T-helper 2 cell treated with Interferon-gamma antibody and Interleukin-4, amounts not matched to agents 5 μg/mL and 100 μg/mL, for 36 hours (primary cell): ENCODE measurements at regions not wholly inside any gene's neighbourhood (a gene's known extent, or its start where the extent isn't known, plus 50 kb on each side); places are given as distances from the start of the nearest gene placed in this dataset.

Source experiments
- DNase-seq: peaks from one replicate; pipeline ENCODE4 v3.0.0; 2021; ENCODE audit warnings: low spot score
- H3K27ac Mint-ChIP-seq: one replicate; pipeline ENCODE4 v1.8.0; 2021; ENCODE audit warnings: mild to moderate bottlenecking, mixed read lengths
- H3K27me3 Mint-ChIP-seq: one replicate; pipeline ENCODE4 v1.8.0; 2021; ENCODE audit warnings: low read depth, mixed read lengths
- H3K36me3 Mint-ChIP-seq: one replicate; pipeline ENCODE4 v1.8.0; 2021; ENCODE audit warnings: low read depth, mixed read lengths
- H3K4me1 Mint-ChIP-seq: one replicate; pipeline ENCODE4 v1.8.0; 2021; ENCODE audit warnings: low read depth, mixed read lengths
- H3K4me3 Mint-ChIP-seq: one replicate; pipeline ENCODE4 v1.8.0; 2022; ENCODE audit warnings: mild to moderate bottlenecking, moderate library complexity, mixed read lengths
- H3K9me3 Mint-ChIP-seq: one replicate; pipeline ENCODE4 v1.8.0; 2021; ENCODE audit warnings: mixed read lengths

DNA sequence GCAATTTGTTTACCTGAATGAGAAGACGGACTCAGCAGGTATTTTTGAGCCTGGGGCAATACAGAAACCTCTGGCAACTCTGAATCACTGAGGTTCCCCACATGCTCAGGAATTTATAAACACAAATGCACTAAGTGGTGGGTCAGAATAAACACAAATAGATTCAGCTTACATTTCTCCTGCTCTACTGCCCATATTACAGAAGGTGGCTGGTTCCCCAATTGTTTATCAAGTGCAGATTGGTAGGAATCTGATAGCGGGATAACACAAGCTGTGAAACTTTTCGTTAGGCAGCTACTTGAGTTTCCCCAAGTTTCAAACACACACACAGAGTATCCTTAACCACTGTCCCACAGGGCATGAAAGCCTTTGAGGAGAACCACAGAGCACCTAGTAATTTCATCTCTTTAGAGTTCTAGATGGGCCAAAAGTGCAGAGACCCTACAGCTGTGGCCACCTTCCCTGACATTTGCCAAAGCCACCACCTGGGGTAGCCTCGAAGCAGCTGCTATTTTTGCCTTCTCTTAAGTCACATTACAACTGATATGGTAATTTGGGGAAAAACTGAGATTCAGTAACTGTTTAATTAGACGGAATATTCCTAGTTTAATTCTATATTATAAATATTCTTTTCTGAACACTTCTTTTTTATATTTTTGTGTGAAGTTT is 204.2 kb upstream of the PTCHD4 start:
- H3K4me3 Mint-ChIP-seq = no peak overlapping the region
- no peak overlapping the region for H3K27ac Mint-ChIP-seq
- H3K4me1 Mint-ChIP-seq = no peaks in the 10 kb centered on the region

DNA sequence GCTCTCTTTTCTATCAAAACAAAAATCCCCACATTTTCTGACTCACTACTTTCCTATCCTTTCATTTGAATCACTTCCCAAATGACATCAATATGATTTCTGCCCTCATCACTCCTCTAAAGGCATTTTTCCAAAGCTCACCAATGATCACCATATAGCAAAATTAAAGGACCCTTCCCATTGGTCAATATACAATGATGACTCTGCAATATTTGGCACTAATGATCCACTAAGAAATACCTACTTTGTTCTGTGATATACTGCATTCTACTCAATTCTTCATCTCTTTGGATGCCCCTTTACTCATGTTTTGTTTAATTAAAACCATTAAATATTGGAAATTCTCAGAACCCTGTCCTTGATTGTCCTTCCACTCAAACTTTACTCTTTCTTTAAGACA is 200.3 kb upstream of the PTCHD4 start:
- DNase-seq = no peak
- Mint-ChIP-seq H3K27ac (no peak overlapping the region), H3K36me3 (no peaks in the 10 kb centered on the region), H3K4me3 (no peak overlapping the region), H3K4me1 (no peaks in the 10 kb centered on the region), H3K27me3 (no peaks in the 10 kb centered on the region), H3K9me3 (no peaks in the 10 kb centered on the region)

More for the DNA sequence above, 204.2 kb upstream of the PTCHD4 start:
- peaks cover 7% of the 10 kb centered on the region for H3K9me3 Mint-ChIP-seq
- H3K27me3 Mint-ChIP-seq = no peaks in the 10 kb centered on the region
- no peak for DNase-seq
- no peaks in the 10 kb centered on the region for H3K36me3 Mint-ChIP-seq

GRCh38 chr6:48307573-48307972 is 196.6 kb upstream of the PTCHD4 start:
- Mint-ChIP-seq H3K27ac (no peak overlapping the region), H3K4me3 (no peak overlapping the region), H3K9me3 (peaks cover 8% of the 10 kb centered on the region), H3K36me3 (no peaks in the 10 kb centered on the region), H3K4me1 (no peaks in the 10 kb centered on the region), H3K27me3 (no peaks in the 10 kb centered on the region)
- DNase-seq = no peak

DNA sequence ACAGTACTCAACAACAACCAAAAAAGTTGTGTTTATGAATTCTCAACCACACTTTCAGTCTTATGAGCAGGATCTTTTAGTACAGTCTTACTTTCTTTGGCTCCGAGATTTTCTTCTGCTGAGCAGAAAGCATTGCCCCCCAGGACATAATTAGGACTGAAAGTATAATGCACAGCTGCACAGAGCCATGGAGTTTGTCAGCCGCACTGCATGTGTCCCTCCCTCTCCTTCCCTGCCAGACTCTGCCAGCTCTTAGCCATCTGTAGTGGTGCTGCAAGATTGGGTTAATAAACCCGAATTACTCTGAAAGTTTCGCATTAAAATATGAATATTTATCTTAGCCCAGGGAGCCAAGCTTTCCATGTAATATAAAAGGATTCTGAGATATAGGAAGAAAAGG is 179.6 kb upstream of the PTCHD4 start:
- H3K9me3 Mint-ChIP-seq = peaks cover 28% of the 10 kb centered on the region
- H3K27me3 Mint-ChIP-seq = no peaks in the 10 kb centered on the region
- H3K27ac Mint-ChIP-seq = no peak overlapping the region
- H3K4me1 Mint-ChIP-seq = no peaks in the 10 kb centered on the region
- no peak overlapping the region for H3K4me3 Mint-ChIP-seq
- no peak for DNase-seq
- no peaks in the 10 kb centered on the region for H3K36me3 Mint-ChIP-seq

- H3K4me3 Mint-ChIP-seq = no peak overlapping the region
- H3K27ac Mint-ChIP-seq = no peak overlapping the region
- no peak for DNase-seq
- H3K4me1 Mint-ChIP-seq = no peaks in the 10 kb centered on the region
- no peaks in the 10 kb centered on the region for H3K27me3 Mint-ChIP-seq
- H3K9me3 Mint-ChIP-seq = peaks cover 30% of the 10 kb centered on the region
- H3K36me3 Mint-ChIP-seq = no peaks in the 10 kb centered on the region
These were observed 178.8 kb upstream of the PTCHD4 start for GRCh38 chr6:48289841-48290240.

- Mint-ChIP-seq H3K27me3 (no peaks in the 10 kb centered on the region), H3K27ac (no peak overlapping the region), H3K36me3 (no peaks in the 10 kb centered on the region), H3K4me1 (no peaks in the 10 kb centered on the region), H3K9me3 (peaks cover 6% of the 10 kb centered on the region), H3K4me3 (no peak overlapping the region)
- DNase-seq = no peak
These were observed 170.2 kb upstream of the PTCHD4 start for GRCh38 chr6:48281217-48281616.

DNA sequence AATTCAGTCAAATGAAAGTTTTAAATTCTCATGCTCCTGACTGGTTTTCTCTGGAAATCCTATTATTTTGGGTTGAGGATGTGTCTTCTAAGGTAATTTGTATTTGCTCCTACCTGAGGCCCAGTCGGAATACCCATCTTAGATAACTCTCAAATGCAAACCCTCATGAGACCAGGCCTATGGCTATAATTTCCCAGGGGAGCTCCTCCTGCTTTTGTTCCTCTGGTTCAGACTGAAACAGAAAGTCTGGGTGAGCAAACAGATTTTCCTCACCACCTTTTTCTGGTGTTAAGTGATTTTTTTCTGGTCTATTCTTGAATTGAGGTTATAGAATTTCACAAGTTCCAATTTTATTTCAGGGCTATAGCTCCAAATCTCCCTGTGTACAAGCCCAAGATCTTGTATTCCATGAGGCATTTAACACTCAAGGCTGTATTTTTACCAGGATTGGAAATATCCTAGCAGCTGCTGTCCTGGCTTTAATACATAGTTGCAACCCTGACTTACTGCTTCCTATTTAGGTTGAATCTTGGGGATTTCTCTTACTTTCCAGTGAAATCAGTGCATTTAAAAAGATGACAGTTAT is 169.1 kb upstream of the PTCHD4 start:
- H3K27ac Mint-ChIP-seq = no peak overlapping the region
- H3K36me3 Mint-ChIP-seq = no peaks in the 10 kb centered on the region
- no peaks in the 10 kb centered on the region for H3K4me1 Mint-ChIP-seq
- no peaks in the 10 kb centered on the region for H3K27me3 Mint-ChIP-seq
- no peak for DNase-seq
- no peak overlapping the region for H3K4me3 Mint-ChIP-seq
- no peaks in the 10 kb centered on the region for H3K9me3 Mint-ChIP-seq

- H3K36me3 Mint-ChIP-seq = no peaks in the 10 kb centered on the region
- no peaks in the 10 kb centered on the region for H3K4me1 Mint-ChIP-seq
- no peaks in the 10 kb centered on the region for H3K9me3 Mint-ChIP-seq
- H3K27ac Mint-ChIP-seq = no peak overlapping the region
- no peak overlapping the region for H3K4me3 Mint-ChIP-seq
- no peaks in the 10 kb centered on the region for H3K27me3 Mint-ChIP-seq
- no peak for DNase-seq
These were observed 167.3 kb upstream of the PTCHD4 start for GRCh38 chr6:48278261-48278660.

DNA sequence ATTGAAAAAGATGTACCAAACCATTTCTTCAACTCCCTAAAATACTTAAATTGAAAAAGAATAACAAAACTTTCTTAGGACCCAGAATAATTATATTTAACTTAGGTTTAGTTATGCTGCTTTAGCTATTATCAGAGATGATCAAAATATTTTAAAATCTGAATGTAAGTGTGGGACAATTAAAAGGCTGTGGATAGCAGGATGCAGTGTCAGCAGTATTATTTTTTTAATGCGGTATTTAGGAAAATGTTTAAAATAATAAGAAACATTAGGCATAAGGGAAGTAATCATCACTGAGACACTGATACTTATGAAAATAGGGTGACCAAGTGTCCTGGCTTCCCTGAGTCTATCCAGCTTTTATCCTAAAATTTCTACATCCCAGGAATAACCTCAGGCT is 161.5 kb upstream of the PTCHD4 start:
- no peak overlapping the region for H3K27ac Mint-ChIP-seq
- H3K36me3 Mint-ChIP-seq = no peaks in the 10 kb centered on the region
- H3K4me3 Mint-ChIP-seq = no peak overlapping the region

GRCh38 chr6:48255094-48255493 is 144.1 kb upstream of the PTCHD4 start:
- Mint-ChIP-seq H3K36me3 (no peaks in the 10 kb centered on the region), H3K4me1 (no peaks in the 10 kb centered on the region), H3K4me3 (no peak overlapping the region), H3K27me3 (no peaks in the 10 kb centered on the region), H3K27ac (no peak overlapping the region), H3K9me3 (peaks cover 5% of the 10 kb centered on the region)
- DNase-seq = no peak

More for the DNA sequence above, 161.5 kb upstream of the PTCHD4 start:
- peaks cover 16% of the 10 kb centered on the region for H3K9me3 Mint-ChIP-seq
- H3K27me3 Mint-ChIP-seq = no peaks in the 10 kb centered on the region
- H3K4me1 Mint-ChIP-seq = no peaks in the 10 kb centered on the region
- DNase-seq = no peak

DNA sequence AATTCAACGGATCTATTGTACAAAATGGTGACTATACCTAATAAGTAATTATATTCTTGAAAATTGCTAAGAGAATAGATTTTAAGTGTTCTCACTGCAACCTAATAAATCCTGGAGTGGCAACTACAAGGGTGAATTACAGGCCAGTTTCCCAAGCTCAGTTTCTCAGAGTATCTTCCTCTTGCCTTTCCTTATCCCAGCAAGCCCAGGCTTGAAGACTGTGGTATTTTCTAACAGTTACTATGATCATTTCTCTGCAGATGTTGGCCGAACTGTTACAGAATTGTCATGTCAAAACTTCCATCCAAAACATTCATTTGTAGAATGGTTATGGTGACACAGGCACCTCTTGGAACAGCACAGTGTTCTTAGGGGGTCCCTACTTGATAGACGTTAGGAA is 138.1 kb upstream of the PTCHD4 start:
- Mint-ChIP-seq H3K27me3 (no peaks in the 10 kb centered on the region), H3K36me3 (no peaks in the 10 kb centered on the region), H3K4me1 (no peaks in the 10 kb centered on the region), H3K4me3 (no peak overlapping the region), H3K27ac (no peak overlapping the region), H3K9me3 (no peaks in the 10 kb centered on the region)
- DNase-seq = no peak

DNA sequence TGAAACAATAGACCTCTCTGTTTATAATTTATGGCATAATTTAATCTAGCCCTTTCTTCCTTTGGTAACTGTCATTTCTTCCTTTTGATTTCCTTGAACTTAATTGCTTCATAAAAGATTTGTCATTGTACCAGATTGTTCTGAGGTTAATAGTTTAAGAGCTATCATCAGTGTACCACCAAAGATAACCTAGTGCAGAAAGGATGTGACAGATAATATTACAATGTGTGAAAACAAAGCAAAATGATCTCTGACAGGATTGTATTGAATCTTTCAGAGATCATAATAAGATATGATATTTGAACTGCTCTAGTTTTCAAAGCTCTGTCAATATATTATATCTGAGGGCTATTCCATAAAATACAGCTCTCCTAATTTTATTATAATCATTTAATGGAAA is 132.1 kb upstream of the PTCHD4 start:
- Mint-ChIP-seq H3K4me1 (no peaks in the 10 kb centered on the region), H3K9me3 (no peaks in the 10 kb centered on the region), H3K27me3 (no peaks in the 10 kb centered on the region), H3K27ac (no peak overlapping the region), H3K4me3 (no peak overlapping the region), H3K36me3 (no peaks in the 10 kb centered on the region)
- no peak for DNase-seq

GRCh38 chr6:48240287-48240686 is 129.3 kb upstream of the PTCHD4 start:
- H3K27ac Mint-ChIP-seq = no peak overlapping the region
- H3K27me3 Mint-ChIP-seq = no peaks in the 10 kb centered on the region
- no peak for DNase-seq
- H3K36me3 Mint-ChIP-seq = no peaks in the 10 kb centered on the region
- H3K9me3 Mint-ChIP-seq = peaks cover 3% of the 10 kb centered on the region
- H3K4me1 Mint-ChIP-seq = no peaks in the 10 kb centered on the region
- H3K4me3 Mint-ChIP-seq = no peak overlapping the region

DNA sequence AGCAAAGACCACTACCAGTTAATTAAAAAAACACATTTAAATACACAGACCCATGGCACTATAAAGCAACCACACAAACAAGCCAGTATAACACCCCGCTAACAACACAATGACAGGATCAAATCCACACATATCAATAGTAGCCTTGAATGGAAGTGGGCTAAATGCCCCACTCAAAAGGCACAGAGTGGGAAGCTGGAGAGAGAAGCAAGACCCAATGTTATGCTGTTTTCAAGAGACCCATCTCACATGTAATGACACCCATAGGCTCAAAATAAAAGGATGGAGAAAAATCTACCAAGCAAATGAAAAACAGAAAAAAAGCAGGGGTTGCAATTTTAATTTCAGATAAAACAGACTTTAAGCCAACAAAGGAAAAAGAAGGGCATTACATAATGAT is 125.4 kb upstream of the PTCHD4 start:
- Mint-ChIP-seq H3K27ac (no peak overlapping the region), H3K27me3 (no peaks in the 10 kb centered on the region), H3K36me3 (no peaks in the 10 kb centered on the region), H3K4me1 (no peaks in the 10 kb centered on the region), H3K9me3 (peaks cover 5% of the 10 kb centered on the region), H3K4me3 (no peak overlapping the region)
- no peak for DNase-seq

GRCh38 chr6:48233063-48233462 is 122.1 kb upstream of the PTCHD4 start:
- no peak for DNase-seq
- Mint-ChIP-seq H3K27ac (no peak overlapping the region), H3K4me3 (no peak overlapping the region), H3K27me3 (no peaks in the 10 kb centered on the region), H3K9me3 (peaks cover 5% of the 10 kb centered on the region), H3K4me1 (no peaks in the 10 kb centered on the region), H3K36me3 (no peaks in the 10 kb centered on the region)
